Urinary bladder (tissue), 3 donors: ENCODE measurements at regions not wholly inside any gene's neighbourhood (a gene's known extent, or its start where the extent isn't known, plus 50 kb on each side); places are given as distances from the start of the nearest gene placed in this dataset.

ENCODE experiments used
- DNase-seq: peaks from one replicate; pipeline ENCODE4 v3.0.0-alpha.2; 2015; ENCODE audit errors: extremely low spot score
- H3K27ac ChIP-seq: one replicate; pipeline ENCODE4 v1.5.1; 2013; ENCODE audit warnings: low read depth, mild to moderate bottlenecking, moderate library complexity
- H3K36me3 ChIP-seq: one replicate; pipeline ENCODE4 v1.6.1; 2013; ENCODE audit warnings: mild to moderate bottlenecking, moderate library complexity; ENCODE audit not compliant: insufficient read depth
- H3K4me1 ChIP-seq: one replicate; pipeline ENCODE4 v1.6.1; 2013; ENCODE audit warnings: mild to moderate bottlenecking, moderate library complexity; ENCODE audit not compliant: insufficient read depth
- H3K4me3 ChIP-seq: one replicate; pipeline ENCODE4 v1.5.1; 2013; ENCODE audit warnings: low read depth, low read length
- WGBS: extraction: QIAGEN DNeasy Blood & Tissue Kit; methylation state at CpG from one replicate; pipeline ENCODE4 v1.1.7; 2013; 5-methylcytosine and 5-hydroxymethylcytosine counted together
- donor health status: healthy with polysubstance abuse.
- donor health status: healthy.

GRCh38 chr2:57720728-57721627 lies 325.6 kb upstream of the VRK2 start:
- H3K36me3 ChIP-seq, result no peaks in the 10 kb centered on the region
- H3K27ac ChIP-seq, result no peak overlapping the region
- 22% methylated on average over 16 of the region's 16 CpGs for WGBS
- peak; percentile 13 for DNase-seq
- H3K4me3 ChIP-seq, result no peak overlapping the region
- H3K4me1 ChIP-seq, result no peaks in the 10 kb centered on the region

DNA sequence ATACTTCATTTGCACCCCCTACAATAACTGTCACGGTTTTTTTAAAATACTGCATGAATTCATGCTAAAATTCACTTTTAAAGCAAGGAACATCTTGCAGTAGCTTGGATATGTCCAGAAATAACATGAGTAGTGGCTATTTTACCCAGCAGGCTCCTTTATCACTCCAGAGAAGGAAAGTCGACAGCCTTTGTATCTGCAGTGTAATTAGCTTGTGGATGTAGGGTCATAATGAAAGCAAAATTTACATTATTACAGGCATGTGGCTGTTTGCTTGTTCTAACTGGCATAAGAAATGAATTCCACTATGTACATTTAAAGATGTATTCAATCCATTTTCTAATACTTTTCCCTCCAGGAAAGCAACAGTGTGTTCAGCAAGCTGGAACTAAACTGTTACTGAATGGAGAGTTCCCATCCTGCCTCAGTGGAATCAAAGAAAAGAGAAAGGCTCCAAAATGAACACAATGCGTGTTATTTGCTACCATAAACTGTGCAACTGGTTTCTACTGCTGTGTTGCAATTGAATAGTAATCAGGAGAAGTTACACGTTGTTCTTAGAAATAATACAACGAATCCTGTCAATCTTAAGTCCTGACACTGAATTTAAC lies 321.2 kb upstream of the VRK2 start:
- no peak for DNase-seq
- Histone ChIP-seq H3K27ac (no peak overlapping the region), H3K36me3 (no peaks in the 10 kb centered on the region), H3K4me3 (no peak overlapping the region), H3K4me1 (no peaks in the 10 kb centered on the region)
- 82% methylated on average over 5 of the region's 5 CpGs for WGBS

GRCh38 chr2:57726294-57726693 lies 320.3 kb upstream of the VRK2 start:
- Histone ChIP-seq H3K36me3 (no peaks in the 10 kb centered on the region), H3K27ac (no peak overlapping the region), H3K4me1 (no peaks in the 10 kb centered on the region), H3K4me3 (no peak overlapping the region)
- 69% methylated on average over 4 of the region's 4 CpGs for WGBS
- no peak for DNase-seq

GRCh38 chr2:57728691-57729090 lies 317.9 kb upstream of the VRK2 start:
- H3K4me1 ChIP-seq, result no peaks in the 10 kb centered on the region
- H3K27ac ChIP-seq, result no peak overlapping the region
- no peaks in the 10 kb centered on the region for H3K36me3 ChIP-seq
- 98% methylated on average over 1 of the region's 1 CpG for WGBS
- no peak for DNase-seq
- H3K4me3 ChIP-seq, result no peak overlapping the region

DNA sequence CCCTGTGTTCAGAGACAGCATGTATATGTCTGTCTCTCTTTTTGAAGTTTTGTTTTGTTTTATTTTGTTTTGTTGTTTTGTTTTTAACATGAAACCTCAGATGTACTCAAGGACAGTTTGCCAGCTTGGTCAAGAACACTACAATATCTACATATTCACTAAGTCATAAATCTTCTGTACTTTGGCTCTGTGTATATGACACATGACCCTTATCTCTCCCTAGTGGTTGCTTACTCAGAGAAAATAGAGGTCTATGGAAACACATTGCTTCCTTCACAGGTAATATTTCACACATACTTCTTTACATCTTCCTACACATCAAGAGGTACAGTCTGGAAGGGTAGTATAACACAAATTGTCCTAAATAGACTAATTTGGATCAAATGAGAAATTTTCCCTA lies 312.6 kb upstream of the VRK2 start:
- no peak for DNase-seq
- H3K27ac ChIP-seq, result no peak overlapping the region
- H3K36me3 ChIP-seq, result no peaks in the 10 kb centered on the region
- no peak overlapping the region for H3K4me3 ChIP-seq
- no peaks in the 10 kb centered on the region for H3K4me1 ChIP-seq

DNA sequence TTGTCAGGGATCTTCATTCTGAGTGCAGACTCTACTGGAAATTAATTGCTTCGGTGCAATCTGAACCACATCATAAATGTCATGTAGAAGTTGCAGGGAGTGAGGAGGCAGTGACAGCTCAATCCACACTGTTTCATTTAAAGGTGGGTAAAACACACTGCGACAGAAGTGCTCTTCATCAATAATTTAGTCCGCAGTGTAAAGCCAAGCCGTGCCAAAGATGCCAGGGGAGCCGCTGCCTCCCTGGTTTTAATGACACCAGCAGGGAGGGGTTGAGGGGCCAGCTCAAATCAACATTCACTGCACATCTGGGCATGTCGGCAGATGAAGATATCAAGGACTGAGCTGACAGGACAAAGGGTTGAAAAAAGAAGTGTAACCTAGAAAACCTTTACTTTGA lies 305.7 kb upstream of the VRK2 start:
- Histone ChIP-seq H3K27ac (no peak overlapping the region), H3K4me3 (no peak overlapping the region), H3K4me1 (no peaks in the 10 kb centered on the region), H3K36me3 (no peaks in the 10 kb centered on the region)
- WGBS, result 33% methylated on average over 6 of the region's 6 CpGs
- DNase-seq, result no peak

DNA sequence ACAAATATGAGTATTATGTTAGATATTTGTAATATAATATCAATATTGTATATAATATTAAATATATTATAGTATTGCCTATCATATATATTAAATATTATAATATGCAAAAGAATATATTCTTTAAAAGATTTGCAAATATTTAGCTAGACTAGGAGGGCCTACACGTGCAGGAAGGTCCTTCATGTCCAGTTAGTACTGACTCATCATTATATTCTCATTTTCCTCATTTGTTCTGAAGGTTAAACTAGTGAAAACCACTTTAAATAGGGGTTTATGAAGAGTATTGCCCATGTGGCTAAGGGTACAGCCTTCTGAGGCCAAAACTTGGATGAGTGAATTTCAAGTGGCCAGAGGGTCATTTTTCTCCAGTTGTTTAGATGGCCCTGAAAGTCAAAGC lies 293.0 kb upstream of the VRK2 start:
- no peak for DNase-seq
- WGBS, result 81% methylated on average over 1 of the region's 1 CpG
- Histone ChIP-seq H3K4me3 (no peak overlapping the region), H3K4me1 (no peaks in the 10 kb centered on the region), H3K36me3 (no peaks in the 10 kb centered on the region), H3K27ac (no peak overlapping the region)

GRCh38 chr2:57758686-57759085 lies 287.9 kb upstream of the VRK2 start:
- WGBS, result 65% methylated on average over 2 of the region's 2 CpGs
- no peak overlapping the region for H3K27ac ChIP-seq
- no peaks in the 10 kb centered on the region for H3K36me3 ChIP-seq
- no peak overlapping the region for H3K4me3 ChIP-seq
- H3K4me1 ChIP-seq, result no peaks in the 10 kb centered on the region
- DNase-seq, result no peak

- Histone ChIP-seq H3K4me3 (no peak overlapping the region), H3K4me1 (no peaks in the 10 kb centered on the region), H3K27ac (no peak overlapping the region), H3K36me3 (no peaks in the 10 kb centered on the region)
- DNase-seq, result no peak
- 47% methylated on average over 5 of the region's 5 CpGs for WGBS
Observed at GRCh38 chr2:57759131-57759530, 287.5 kb upstream of the VRK2 start.

DNA sequence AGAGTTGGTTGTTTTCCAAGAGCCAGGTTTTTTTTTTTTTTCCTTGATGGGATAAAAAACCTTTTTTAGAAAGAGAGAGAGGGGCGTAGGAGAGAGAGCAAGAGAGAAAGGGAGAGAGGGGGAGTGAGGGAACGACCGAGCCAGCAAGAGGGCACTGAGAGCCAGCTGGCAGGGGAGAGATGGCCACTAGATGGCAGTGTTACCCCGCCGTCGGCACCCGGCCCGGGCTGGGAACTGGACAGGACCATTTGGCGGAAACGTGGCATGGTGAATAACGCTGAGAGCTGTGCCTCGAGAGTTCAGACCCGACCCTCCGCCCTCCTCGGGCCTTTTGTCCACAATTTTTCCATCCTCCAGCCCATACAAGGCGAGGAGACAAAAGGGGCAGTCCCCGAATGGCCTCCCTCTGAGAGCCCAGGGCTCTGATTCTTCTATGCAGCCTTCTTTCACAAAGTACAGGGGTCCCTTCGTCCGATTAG lies 286.7 kb upstream of the VRK2 start:
- Histone ChIP-seq H3K27ac (no peak overlapping the region), H3K4me3 (no peak overlapping the region), H3K4me1 (no peaks in the 10 kb centered on the region), H3K36me3 (no peaks in the 10 kb centered on the region)
- DNase-seq, result peak; percentile 61
- WGBS, result 2% methylated on average over 19 of the region's 19 CpGs

DNA sequence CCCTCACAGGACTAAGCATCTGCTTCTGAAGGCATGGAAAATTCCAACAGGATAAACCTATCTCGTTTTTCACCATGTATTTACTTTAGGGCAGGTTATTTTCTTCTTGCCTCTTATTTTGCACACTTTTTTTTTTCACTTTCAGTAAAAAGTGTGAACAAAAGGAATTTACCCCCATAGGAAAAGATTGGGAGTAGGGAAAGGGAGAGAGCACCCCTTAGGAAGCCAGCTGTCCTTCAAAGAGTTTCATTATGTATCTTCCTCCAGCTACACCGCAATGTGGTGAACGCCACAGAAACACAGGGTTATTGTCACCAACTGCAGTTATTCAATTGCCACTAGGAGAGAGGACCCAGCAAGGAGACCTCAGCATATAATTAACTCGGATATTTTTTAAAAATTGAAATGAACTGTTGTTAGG lies 286.2 kb upstream of the VRK2 start:
- Histone ChIP-seq H3K4me1 (no peaks in the 10 kb centered on the region), H3K36me3 (no peaks in the 10 kb centered on the region), H3K4me3 (no peak overlapping the region), H3K27ac (no peak overlapping the region)
- no peak for DNase-seq
- WGBS, result 70% methylated on average over 4 of the region's 4 CpGs

DNA sequence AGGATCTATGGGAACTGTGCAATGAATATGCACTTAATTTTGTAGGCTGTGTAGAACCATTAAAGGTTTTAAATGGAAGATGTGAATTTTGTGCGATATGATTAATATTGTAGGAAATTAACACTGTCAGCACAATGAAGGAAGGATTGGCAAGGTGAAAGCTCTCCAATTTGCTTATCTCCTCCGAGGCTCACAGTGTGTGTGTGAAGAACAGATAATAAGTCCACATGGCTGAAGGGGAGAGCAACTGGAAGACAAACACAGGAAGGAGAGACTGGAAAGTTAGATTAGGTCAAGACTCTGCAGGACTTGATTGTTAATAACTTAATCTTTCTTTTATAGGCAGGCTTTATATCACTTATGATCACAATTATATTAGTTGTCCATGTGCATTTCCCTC lies 269.7 kb upstream of the VRK2 start:
- Histone ChIP-seq H3K27ac (no peak overlapping the region), H3K4me1 (no peaks in the 10 kb centered on the region), H3K4me3 (no peak overlapping the region), H3K36me3 (no peaks in the 10 kb centered on the region)
- no peak for DNase-seq
- 63% methylated on average over 2 of the region's 2 CpGs for WGBS

DNA sequence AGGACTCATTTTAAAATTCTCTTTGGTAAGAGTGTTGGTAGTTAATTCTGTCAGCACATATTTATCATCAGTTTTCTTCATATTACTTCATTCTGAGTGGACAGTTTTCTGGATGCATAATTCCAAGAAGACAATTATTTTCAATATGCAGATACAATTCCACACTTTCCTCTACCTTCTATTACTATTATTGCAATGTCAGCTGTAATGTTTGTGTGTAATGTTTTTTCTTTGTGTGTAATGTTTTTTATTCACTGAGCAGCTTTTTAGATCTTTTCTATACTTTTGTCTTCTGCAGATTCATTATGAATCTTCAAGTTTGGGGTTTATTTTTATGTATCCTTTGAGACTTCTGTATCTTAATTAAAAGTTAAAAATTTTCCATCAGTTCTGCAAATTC lies 264.0 kb upstream of the VRK2 start:
- no peaks in the 10 kb centered on the region for H3K36me3 ChIP-seq
- no peak for DNase-seq
- H3K4me3 ChIP-seq, result no peak overlapping the region
- no peak overlapping the region for H3K27ac ChIP-seq
- no peaks in the 10 kb centered on the region for H3K4me1 ChIP-seq

- Histone ChIP-seq H3K27ac (no peak overlapping the region), H3K4me3 (no peak overlapping the region)
Observed at GRCh38 chr2:57793310-57793709, 253.3 kb upstream of the VRK2 start.

More at GRCh38 chr2:57793310-57793709, 253.3 kb upstream of the VRK2 start:
- Histone ChIP-seq H3K36me3 (no peaks in the 10 kb centered on the region), H3K4me1 (no peaks in the 10 kb centered on the region)
- no peak for DNase-seq
- 95% methylated on average over 2 of the region's 2 CpGs for WGBS
